ENCODE measurements at regions not wholly inside any gene's neighbourhood (a gene's known extent, or its start where the extent isn't known, plus 50 kb on each side); places are given as distances from the start of the nearest gene placed in this dataset.

GRCh38 chr18:78601923-78602322 is 377.7 kb upstream of the SALL3 start:
- H3K4me2 ChIP-seq (ENCODE audit: low read depth, low read length), result no peak overlapping the region
- FAIRE-seq, result no peak
- H3K36me3 ChIP-seq (replicated peaks in 1 of 2; ENCODE audit: control insufficient read depth in 1 of 2, insufficient read depth in 2 of 2, low read length in 2 of 2), result no peaks in the 10 kb centered on the region
- H3K27ac ChIP-seq (ENCODE audit: extremely low read length, insufficient read depth, low read length), result no peak overlapping the region
- CTCF ChIA-PET (ENCODE audit: low intra/inter-chr PET ratio, low total read pairs), result no interaction called here
- in situ Hi-C loops (cut with HindIII; ENCODE audit: extremely low pct_ligation_motif_present, low pct_unique_long_range_greater_than_20kb), result no loop called here
- H3K4me1 ChIP-seq (ENCODE audit: insufficient read depth, low read length), result no peaks in the 10 kb centered on the region
- no peak overlapping the region for H2AFZ ChIP-seq (ENCODE audit: low read length)
- H3K4me3 ChIP-seq (replicated peaks in 1 of 3; ENCODE audit: insufficient read depth in 1 of 3, low read depth in 2 of 3, low read length in 3 of 3), result no peak overlapping the region
- no peak for ATAC-seq
- no peaks in the 10 kb centered on the region for H3K9me3 ChIP-seq (ENCODE audit: low read length)
- BruUV-seq (replicated peaks), result no TSS peak
- 0% methylated on average over 1 of the region's 7 CpGs for WGBS (ENCODE audit: low lambda C conversion rate)
- H3K9ac ChIP-seq (ENCODE audit: insufficient read depth, low read depth, low read length), result no peak overlapping the region
- intact Hi-C loops (cut with micrococcal nuclease; ENCODE audit: unreplicated experiment), result no loop called here
- POLR2A ChIA-PET, result no interaction called here
- DNase-seq (ENCODE audit: low spot score), result no peak
- peaks cover 0 to 26% of the 10 kb centered on the region in 2 experiments; a peak in 3 of 5 replicates for H3K27me3 ChIP-seq (ENCODE audit: control insufficient read depth in 1 of 2, insufficient read depth in 2 of 2, low read length in 2 of 2)
- no peaks in the 10 kb centered on the region for H4K20me1 ChIP-seq (ENCODE audit: insufficient read depth, low read length)
- H3K79me2 ChIP-seq (ENCODE audit: insufficient read depth, low read length), result no peaks in the 10 kb centered on the region
- TF ChIP-seq ISL2 (CRISPR knock-in tag; IDR thresholded peaks at IDR 0.05) (no peak), ZNF234 (CRISPR knock-in tag; conservative IDR thresholded peaks at IDR 0.05) (no peak), ZNF879 (CRISPR knock-in tag; IDR thresholded peaks at IDR 0.05) (no peak), MTF1 (CRISPR knock-in tag; IDR thresholded peaks at IDR 0.05) (no peak), ARNTL (CRISPR knock-in tag; IDR thresholded peaks at IDR 0.05) (no peak), ZNF660 (CRISPR knock-in tag; IDR thresholded peaks at IDR 0.05; ENCODE audit: borderline replicate concordance, low read depth) (no peak), HOXD1 (CRISPR knock-in tag; IDR thresholded peaks at IDR 0.05) (no peak), KMT2A (CRISPR knock-in tag; IDR thresholded peaks at IDR 0.05) (no peak), TBX2 (CRISPR knock-in tag; IDR thresholded peaks at IDR 0.05; ENCODE audit: borderline replicate concordance) (no peak), SRF (IDR thresholded peaks at IDR 0.05; ENCODE audit: low read depth, low read length) (no peak), ISX (CRISPR knock-in tag; conservative IDR thresholded peaks at IDR 0.05) (no peak), MLLT10 (CRISPR knock-in tag; IDR thresholded peaks at IDR 0.05) (no peak), ZNF747 (CRISPR knock-in tag; IDR thresholded peaks at IDR 0.05; ENCODE audit: borderline replicate concordance) (no peak), PRDM10 (CRISPR knock-in tag; IDR thresholded peaks at IDR 0.05; ENCODE audit: low read depth) (no peak), SETDB1 (CRISPR knock-in tag; IDR thresholded peaks at IDR 0.05; ENCODE audit: borderline replicate concordance) (no peak)
- TF ChIP-seq, protein P1, sequence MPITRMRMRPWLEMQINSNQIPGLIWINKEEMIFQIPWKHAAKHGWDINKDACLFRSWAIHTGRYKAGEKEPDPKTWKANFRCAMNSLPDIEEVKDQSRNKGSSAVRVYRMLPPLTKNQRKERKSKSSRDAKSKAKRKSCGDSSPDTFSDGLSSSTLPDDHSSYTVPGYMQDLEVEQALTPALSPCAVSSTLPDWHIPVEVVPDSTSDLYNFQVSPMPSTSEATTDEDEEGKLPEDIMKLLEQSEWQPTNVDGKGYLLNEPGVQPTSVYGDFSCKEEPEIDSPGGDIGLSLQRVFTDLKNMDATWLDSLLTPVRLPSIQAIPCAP (CRISPR knock-in tag; IDR thresholded peaks at IDR 0.05; ENCODE audit: low read depth), result no peak
- TF ChIP-seq, protein P2, sequence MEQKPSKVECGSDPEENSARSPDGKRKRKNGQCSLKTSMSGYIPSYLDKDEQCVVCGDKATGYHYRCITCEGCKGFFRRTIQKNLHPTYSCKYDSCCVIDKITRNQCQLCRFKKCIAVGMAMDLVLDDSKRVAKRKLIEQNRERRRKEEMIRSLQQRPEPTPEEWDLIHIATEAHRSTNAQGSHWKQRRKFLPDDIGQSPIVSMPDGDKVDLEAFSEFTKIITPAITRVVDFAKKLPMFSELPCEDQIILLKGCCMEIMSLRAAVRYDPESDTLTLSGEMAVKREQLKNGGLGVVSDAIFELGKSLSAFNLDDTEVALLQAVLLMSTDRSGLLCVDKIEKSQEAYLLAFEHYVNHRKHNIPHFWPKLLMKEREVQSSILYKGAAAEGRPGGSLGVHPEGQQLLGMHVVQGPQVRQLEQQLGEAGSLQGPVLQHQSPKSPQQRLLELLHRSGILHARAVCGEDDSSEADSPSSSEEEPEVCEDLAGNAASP (CRISPR knock-in tag; IDR thresholded peaks at IDR 0.05; ENCODE audit: borderline replicate concordance), result no peak

Measured in HepG2 (cell line).